GM19043 (cell line): ENCODE measurements at regions not wholly inside any gene's neighbourhood (a gene's known extent, or its start where the extent isn't known, plus 50 kb on each side); places are given as distances from the start of the nearest gene placed in this dataset.

ENCODE experiments used
- ATAC-seq: cut with Tn5 transposase; IDR thresholded peaks from one replicate; pipeline ENCODE4 v1.9.1; 2021; ENCODE audit warnings: low read depth; ENCODE audit not compliant: unreplicated experiment

DNA sequence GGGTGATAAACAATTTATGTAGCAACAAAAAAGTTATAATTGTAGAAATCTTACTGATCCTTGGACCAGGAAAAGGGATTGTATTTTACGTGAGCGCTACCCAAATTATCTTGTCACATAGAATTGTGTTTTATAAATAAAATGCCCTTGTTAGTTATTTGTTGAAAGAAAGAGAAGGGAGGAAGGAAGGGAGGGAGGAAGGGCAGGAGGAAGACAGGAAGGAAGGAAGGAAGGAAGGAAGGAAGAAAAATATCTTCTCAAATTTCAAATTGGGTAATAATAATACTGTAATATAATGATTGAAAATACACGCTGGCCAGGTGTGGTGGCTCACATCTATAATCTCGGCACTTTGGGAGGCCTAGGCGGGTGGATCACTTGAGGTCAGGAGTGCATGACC lies 206.2 kb upstream of the TLL1 start:
- ATAC-seq, result no peak

DNA sequence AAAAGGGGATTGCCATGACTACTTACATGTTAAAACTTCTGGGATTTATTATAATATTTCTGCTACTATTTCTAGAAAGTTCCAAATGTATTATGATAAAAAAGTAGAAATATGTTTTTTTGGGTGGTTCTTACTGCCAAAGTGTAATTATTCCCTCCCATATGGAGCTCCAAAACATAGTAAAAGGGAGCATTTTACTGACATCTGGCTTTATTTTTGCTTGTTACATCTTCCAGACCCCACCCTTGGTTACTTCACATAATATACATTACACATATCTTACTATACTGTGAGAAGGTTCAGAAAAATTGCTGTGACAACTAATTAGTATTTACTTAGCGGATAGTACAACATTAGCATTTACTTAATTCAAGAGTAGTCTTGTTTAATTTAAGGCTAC lies 205.1 kb upstream of the TLL1 start:
- ATAC-seq, result no peak

DNA sequence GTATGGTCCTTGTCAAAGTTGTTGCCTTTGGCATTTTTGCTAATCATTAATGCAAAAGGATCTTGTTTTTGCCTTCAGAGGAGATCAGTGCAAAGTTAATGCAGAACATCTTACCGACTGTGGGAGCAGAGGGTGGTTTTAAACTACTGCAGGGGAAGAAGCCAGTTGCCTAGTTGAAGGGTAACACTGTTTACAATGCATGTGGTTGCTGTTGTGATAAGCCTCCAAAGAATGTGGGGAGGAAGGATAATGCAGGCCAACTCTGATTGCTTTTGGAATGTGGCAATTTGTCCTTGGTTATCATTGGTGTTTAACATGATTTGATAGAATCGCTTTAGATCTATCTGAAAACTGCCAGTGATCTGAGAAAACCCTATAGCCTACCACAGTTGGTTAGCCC lies 204.3 kb upstream of the TLL1 start:
- no peak for ATAC-seq

DNA sequence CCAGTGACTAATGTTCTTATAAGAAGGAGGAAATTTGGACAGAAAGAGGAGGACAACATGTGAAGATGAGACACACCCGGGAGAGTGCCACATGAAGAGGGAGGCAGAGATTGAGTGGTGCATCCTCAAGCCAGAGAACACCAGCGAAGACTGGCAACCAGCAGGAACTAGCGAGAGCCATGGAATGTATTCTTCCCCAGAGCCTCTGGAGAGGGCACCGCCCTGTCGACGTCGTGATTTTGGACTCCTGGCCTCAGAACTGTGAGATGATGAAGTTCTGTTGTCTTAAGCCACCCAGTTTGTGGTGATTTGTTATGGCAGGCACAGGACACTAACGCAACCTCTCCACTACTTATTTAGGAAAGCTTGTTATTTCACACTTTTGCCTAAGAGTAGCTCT lies 196.0 kb upstream of the TLL1 start:
- no peak for ATAC-seq

DNA sequence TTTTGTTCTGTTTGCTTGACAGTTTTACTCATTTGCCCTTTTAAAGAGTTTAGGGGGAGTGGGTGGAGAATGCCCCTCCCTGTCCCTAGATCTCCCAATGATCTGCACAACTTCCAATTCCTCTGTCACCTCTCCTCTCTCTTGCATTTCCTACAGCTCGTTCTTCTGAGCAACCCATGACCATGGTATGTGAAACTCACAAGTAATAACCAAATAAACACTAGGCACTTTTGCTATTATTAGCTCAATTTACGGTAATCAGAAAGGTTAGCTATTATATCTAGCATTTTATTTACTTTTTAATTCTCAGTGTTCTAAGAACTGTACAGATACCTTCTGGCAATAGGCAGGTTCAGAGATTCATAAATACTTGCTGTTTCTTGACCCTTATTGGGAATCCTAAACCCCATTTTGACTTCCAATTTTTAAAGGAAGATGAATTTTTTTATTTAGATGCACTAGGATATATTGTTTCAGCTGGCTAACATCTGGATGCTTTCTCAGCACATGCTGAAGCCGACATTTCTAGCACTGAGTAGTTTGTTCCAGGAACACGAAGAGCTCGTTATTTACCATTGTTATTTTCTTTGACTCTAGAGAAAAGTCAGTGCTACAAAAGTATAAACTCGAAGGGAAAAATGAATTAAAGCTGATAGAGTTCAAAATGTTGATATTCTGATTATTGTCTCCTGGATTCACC lies 194.7 kb upstream of the TLL1 start:
- no peak for ATAC-seq

DNA sequence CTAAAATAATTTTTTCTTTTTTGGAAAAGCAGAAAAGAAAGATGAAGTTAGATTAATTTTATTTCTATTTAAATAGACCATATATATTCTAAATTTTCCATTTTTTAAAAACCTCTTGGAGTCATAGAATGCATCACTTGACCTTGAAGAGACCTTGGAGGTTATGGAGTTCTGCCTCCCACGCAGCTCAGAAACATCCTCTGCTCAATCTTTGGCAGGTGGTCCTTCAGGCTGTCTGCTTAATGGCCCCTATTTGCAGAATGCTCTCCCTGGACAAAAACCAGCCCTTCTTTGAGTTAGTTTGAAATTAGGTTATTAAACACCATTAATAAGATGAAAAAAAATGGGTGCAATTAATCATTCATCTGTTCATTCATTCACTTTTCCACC lies 194.1 kb upstream of the TLL1 start:
- no peak for ATAC-seq

DNA sequence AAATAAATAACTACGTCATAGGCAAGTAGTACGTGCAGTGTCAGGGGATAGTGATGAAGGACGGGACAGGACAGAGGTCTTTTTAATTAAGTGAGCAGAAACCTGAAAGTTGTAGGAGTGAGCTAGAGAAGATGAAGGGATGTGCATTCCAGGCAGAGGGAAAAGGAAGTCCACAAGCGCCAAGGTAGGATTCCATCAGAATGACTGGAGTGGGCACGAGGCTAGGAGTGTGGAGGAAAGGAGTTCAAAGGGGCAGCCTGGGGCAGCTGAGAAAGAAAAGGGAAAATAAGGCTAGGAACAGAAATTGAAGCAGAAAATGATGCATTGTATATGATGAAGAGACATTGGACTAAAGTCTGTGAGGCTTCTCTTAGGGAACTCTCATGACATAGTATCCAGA lies 192.2 kb upstream of the TLL1 start:
- ATAC-seq, result no peak

DNA sequence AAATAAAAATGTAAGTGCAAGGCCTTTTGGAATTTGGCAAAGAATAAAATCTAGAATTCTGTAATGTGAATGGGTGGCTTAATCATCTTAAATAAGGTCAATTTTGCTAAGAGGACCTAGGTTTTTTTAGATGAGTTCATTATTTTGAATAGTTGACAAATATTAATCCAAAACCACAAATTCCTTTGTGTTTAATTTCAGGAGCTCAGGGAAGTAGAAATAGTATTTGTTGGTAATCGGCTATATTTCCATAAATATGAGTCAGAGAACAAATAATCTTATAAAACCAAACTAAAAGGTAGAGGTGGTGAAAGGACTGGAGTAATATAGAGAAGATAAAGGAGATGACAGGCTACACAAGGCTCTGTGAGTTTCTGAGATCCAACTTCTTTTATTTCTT lies 190.4 kb upstream of the TLL1 start:
- no peak for ATAC-seq

DNA sequence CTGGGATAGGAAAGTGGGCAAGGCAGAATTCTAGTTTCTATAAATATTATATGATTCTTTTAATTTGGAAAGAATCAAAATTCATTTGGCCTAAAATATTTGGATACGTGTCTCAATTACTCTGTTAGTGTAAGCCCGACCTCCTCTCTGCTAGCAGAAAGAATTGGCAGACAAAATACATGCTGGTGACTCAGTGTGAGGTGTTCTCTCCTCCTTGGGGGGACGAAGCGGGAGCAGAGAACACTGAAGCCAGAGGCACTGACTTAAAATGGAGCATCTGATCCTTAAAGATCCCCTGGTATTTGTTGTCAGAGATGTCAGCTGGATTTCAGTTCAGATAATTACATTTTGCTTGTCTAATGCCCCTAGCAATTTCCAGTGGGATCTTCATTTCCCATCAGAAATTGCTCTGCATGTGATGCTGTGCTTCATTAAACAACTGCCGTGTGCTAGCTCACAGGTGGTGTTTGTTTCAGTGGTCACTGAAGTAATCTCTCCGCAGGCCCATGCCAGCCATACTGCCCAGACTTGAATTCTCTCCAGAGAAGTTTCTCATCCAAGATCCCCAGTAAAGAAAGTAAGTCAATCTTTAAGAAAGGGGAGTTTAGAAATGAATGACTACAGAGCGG lies 188.7 kb upstream of the TLL1 start:
- no peak for ATAC-seq

DNA sequence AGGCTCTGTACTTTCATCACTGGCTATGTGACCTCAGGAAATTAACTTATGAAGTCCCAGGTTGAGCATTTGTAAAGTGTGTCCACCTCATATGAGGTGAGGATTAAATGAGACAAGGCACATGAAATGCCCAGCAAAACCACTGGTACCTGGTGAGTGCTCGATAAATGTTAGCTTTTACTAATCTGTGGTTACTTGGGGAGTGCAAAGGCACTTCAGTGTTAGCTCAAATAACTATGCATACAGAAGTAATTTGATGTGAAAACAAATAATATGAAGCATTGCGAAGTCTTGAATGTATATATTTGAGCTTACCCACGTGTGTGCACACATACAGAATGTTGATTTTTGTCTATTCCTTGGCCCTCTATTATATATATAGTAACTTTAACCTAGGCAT lies 186.3 kb upstream of the TLL1 start:
- no peak for ATAC-seq

DNA sequence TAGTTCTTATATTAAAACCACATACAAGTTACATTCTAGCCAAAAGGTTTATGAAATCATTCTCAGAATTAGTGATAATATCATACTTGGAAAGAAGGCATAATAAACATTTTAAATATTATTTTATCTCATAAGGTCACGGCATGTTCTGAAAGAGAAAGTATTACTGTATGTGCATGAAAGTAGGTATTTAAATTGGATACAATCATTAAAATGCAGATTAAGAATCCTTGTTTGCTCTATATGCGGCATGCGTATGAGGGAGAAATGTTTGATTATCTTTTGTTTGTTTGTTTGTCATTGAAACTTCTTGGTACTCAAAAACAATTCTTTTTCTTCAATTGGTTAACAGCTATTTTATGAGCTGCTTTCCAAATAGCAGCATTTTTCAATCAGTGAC lies 183.9 kb upstream of the TLL1 start:
- ATAC-seq, result no peak

DNA sequence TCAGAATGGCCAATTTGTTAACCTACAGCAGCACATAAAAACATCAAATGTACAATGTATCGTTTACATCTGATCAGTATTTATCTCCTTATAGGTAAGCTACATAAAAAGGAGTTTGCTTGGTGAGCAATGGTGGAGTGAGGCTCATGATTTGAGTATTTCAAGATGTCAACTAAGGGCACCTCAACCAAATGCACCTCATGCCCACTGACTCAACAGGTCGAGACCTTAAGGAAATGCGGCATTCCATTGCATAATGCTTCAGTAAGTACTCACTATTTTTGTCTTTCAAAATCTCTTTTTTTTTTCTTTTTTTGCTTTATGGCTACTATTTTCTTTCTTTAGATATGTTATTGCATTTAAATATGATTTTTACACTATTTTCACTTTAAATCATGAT lies 181.0 kb upstream of the TLL1 start:
- no peak for ATAC-seq

DNA sequence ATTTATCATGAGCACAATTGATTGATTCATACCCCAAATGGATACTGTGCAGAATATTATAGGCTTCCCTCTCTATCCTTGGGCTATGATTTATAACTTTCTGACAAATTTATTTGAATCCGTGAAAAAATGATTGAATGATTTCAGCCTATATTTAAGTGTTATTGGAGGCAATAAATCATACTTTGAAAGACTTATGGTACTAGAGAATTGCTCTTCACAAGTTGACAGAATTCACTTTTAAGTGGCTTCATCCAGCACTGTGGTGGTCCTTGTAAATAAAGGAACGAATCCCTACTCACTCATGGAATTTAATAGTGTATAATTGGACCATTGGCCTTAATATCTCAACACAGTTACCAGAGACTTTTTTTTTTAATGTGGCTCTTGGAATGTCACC lies 174.8 kb upstream of the TLL1 start:
- no peak for ATAC-seq

DNA sequence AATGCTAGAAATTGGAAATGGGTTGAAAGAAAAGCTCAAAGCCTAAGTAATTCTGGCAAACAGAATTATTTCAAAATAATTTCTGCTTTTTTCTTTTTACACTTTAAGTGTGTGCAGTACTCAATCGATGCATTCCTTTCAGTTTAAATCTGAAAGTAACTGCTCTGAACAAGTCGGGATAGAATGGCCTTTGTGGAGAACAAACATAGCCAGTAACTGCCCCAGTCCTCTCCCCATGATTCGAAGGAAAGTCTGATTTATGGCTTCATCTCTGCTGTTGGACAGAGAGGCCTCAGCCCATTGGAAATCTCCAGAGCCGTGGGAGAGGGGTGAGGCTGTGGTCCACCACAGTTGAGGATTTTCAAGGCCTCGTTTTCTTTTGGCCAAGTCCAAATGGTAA lies 174.0 kb upstream of the TLL1 start:
- ATAC-seq, result no peak

DNA sequence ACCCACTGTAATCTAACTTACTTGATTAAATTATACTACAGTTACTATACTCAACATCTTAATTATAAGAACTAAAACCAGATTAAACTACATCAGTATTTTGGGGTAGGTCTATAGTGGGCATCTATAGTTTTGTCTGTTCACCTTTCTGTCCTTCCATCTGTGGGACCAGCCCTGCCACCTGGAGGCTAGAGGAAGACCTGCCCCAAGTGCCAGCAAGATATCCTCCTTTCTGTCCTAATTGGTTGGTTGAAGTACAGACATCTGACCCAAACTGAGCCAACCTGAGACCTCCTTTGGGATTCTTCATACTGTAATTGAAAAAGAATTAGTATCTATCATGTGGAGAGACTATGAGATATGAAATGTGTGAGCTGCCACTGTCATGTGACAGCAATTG lies 172.2 kb upstream of the TLL1 start:
- ATAC-seq, result no peak

DNA sequence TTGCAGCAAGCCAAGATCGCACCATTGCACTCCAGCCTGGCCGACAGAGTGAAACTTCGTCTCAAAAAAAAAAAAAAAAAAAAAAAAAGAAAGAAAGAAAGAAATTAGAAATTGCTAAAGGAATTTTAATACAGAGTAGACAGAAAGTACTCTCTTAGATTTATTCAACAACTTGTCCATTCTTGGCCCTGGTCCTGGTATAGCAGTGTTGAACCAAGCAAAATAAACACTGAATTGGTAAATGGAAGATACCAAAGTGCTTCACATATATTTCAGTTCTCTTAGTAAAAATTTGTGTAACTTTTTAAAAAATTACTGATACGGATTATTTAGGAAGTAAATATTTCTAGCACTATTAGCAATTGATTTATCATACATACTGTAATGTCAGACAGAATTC lies 165.9 kb upstream of the TLL1 start:
- no peak for ATAC-seq

DNA sequence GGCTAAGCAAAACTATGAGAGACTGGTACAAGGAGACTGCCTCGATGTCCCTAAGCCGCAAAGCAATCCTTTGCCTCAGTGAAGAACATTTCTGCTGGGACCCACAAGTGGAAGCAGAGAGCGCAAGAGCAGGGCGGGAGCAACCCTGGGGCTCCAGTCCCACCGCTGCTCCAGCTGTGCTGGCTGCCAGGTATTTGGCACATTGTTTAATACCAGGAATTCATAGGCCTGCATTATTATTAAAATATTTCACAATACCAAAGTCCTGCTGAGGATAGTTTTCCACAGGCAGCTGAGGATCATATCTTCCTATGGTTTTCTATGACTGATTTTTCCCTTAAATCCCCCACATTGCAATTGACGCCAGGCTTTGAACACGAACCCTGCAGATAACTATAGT lies 163.5 kb upstream of the TLL1 start:
- ATAC-seq, result no peak

DNA sequence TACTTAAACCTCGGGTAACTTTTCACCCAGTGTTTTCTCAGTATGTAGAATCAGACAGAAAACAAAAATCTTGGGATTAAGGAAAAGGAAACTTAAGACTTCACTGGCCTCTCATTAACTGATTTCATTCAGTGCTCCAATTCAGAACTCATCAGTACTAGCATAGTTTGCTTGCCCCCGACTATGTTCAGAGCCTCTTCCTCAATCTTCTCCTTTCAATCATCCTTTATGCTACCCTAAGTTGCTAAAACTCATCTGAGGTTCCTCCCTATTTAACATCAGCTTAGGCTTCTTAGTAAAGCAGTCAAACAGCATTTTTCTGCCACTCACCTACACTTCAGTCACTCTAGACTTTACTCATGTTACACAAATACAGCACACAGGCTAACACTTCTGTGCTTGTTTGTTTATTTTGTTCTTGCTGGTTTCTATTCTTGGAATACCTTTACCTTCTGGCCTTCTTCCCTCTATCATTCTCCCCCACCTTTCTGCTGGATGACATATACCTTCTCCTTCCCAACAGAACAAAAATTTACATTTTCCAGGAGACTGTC lies 163.0 kb upstream of the TLL1 start:
- no peak for ATAC-seq

DNA sequence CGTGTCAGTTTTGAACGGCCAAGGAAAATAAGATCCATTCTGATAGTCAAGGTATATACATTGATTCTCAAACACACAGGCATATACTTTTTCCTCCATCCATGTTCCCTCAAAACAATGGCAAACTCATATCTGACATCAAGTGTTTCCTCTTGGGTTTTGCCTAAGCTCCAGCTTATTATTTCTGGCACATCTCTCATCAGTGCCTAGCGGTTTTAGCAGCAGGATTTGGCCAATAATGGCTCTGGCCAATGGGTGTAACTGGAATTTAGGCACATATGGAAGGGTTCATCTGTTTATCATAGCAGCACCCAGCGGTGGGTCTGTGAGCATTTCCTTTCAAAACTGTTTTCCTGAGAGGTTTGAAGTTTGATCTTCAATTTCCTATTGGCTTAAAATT lies 161.6 kb upstream of the TLL1 start:
- ATAC-seq, result no peak

DNA sequence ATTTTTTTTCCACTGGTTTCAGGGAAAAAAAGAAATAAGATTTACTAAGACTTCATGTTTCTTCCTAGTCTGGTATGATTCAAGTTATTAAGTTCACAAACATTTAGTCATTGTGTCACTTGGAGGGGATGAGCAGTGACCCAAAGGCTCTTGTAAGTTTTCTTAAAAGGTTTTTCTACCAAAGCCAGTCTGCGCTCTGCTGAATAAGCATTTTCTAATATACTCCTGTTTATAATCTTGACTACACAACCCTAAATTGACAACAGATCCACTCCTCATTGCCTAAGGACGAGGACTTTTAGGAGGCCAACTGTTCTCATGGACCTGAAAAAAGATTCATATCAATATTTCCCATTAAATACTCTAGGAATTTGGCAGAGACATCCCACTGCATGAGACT lies 161.1 kb upstream of the TLL1 start:
- ATAC-seq, result no peak

DNA sequence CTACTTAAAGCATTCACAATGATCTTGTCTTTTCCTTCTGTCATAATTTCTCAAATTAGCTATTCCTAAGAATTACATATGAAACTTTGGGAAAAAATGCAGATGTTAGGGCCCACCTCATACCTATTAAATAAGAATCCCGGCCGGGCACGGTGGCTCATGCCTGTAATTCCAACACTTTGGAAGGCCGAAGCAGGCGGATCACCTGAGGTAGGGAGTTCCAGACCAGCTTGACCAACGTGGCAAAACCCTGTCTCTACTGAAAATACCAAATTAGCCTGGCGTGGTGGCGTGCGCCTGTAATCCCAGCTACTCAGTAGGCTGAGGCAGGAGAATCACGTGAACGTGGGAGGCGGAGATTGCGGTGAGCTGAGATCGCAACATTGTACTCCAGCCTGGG lies 158.4 kb upstream of the TLL1 start:
- no peak for ATAC-seq

DNA sequence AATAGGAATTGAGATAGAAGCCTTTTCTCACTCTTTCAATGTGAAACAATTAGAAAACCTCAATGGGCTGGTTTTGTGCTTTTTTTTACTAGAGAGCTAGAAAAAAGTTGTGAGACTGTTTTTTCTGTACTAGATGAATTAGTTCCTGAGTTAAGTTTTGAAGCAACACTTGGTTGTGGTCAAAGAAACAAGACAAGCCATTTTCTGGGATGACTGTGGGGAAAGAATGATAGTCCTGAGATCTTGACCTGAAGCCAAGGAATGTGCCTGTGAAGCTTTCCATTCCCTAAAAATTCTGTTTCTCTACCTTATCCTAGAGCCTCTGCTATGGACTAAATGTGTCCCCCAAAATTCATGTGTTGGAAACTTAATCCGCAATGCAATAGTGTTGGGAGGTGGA lies 157.8 kb upstream of the TLL1 start:
- no peak for ATAC-seq

DNA sequence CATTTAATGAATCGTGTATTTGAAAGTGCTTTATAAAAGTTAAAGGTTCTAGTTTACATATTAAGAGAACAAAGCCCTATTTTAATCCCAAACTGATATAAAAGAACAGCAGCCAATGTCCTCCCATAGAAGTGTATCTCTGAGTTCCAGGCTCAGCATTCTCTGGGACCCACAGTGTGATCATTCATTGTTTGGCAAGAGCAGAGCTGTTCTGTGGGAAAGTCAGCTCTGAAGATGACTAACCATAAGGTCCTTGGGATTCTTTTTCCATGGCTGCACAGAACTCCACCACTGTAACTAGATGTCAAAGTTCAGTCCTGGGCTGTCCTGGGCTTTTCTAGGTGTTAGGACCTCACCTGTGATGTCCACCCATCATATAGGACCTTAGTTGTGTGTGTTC lies 157.0 kb upstream of the TLL1 start:
- no peak for ATAC-seq
